Esophagus squamous epithelium (tissue), 4 donors: ENCODE measurements at regions not wholly inside any gene's neighbourhood (a gene's known extent, or its start where the extent isn't known, plus 50 kb on each side); places are given as distances from the start of the nearest gene placed in this dataset.

Experiments
- CTCF ChIP-seq, 6 experiments: fragments of 450-650 bp in 4 of 6; fragments of 200-600 bp in 2 of 6; sonication (generic) in 2 of 6; IDR thresholded peaks; one replicate each; pipeline ENCODE4 v1.5.1; 2016 to 2019; ENCODE audit warnings: antibody characterized with exemption in 6 of 6, mild to moderate bottlenecking in 4 of 6, moderate library complexity in 4 of 6
- POLR2A ChIP-seq, 4 donors: fragments of 450-650 bp; IDR thresholded peaks; one replicate each; pipeline ENCODE4 v1.6.1; 2017; ENCODE audit warnings: antibody characterized with exemption in 4 of 4, mild to moderate bottlenecking in 4 of 4, moderate library complexity in 3 of 4

GRCh38 chr18:21991081-21991534 lies 178.3 kb upstream of the GATA6 start:
- no peak for TF ChIP-seq CTCF (IDR thresholded peaks at IDR 0.05)
- no peak for TF ChIP-seq POLR2A (IDR thresholded peaks at IDR 0.05)
